IPS-18c (cell line): ENCODE measurements at regions not wholly inside any gene's neighbourhood (a gene's known extent, or its start where the extent isn't known, plus 50 kb on each side); places are given as distances from the start of the nearest gene placed in this dataset.

Experiments
- H3K4me3 ChIP-seq: 2 replicates; pipeline ENCODE4 v1.7.0; 2013; ENCODE audit warnings: low read depth, mild to moderate bottlenecking, low read length, moderate library complexity; ENCODE audit not compliant: insufficient read depth
- H3K9me3 ChIP-seq: one replicate; pipeline ENCODE4 v1.6.1; 2013; ENCODE audit warnings: mild to moderate bottlenecking, low read length, moderate library complexity; ENCODE audit not compliant: control insufficient read depth, insufficient read depth

DNA sequence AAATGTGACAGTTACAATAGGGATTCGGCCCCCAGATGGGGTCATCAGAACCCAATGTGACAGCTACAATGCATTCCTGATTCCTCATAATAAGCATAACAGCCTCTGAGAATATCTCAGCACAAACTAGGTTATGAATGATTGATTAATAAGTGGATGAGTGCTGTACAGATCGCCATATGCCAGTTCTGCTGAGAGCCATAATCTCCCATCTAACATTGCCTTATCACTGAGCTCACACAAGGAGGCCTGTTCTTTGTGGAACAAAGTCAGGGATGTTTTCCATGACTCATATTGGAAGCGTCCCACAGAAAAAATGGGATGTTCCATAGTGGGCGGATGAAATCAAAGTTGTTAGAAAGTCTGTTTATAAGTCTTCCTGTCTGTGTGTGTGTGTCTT lies 89.6 kb downstream of the KIF4B start:
- Histone ChIP-seq H3K4me3 (no peak overlapping the region), H3K9me3 (no peaks in the 10 kb centered on the region)

DNA sequence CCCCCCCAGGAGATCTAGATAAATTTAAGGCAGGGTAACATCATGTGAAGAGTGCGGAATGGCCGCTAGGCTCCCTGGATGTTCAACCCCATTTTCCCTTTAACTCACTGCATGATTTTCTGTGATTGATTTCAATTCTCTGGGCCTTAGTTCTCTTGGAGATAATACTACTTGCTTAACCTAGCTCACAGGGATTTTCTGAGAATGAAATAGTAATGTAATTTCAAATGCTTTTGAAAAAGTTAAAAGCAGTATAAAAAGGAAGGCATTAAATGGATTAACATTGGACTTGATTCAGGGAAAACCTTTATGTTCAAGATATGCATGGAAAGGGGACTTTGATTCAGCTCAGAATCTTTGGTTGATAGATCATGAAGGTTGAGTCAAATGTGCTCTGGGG lies 90.9 kb downstream of the KIF4B start:
- Histone ChIP-seq H3K9me3 (no peaks in the 10 kb centered on the region), H3K4me3 (no peak overlapping the region)

- no peak overlapping the region for H3K4me3 ChIP-seq
- H3K9me3 ChIP-seq, result peaks cover 2% of the 10 kb centered on the region
Observed at GRCh38 chr5:155106221-155106620, 92.7 kb downstream of the KIF4B start.

- H3K4me3 ChIP-seq, result no peak overlapping the region
Observed at GRCh38 chr5:155113888-155114287, 100.3 kb downstream of the KIF4B start.

DNA sequence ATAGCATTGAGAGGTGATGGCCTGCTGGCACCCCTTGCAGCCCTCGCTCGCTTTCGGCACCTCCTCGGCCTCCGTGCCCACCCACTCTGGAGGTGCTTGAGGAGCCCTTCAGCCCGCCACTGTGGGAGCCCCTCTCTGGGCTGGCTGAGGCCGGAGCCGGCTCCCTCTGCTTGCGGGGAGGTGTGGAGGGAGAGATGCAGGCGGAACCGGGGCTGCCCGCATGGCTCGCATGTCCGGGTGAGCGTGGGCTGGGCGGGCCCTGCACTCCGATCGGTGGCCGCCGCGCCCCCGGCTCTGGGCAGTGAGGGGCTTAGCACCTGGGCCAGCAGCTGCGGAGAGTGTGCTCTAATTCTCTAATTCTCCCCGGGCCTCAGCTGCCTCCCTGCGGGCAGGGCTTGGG lies 101.1 kb downstream of the KIF4B start:
- peaks cover 7% of the 10 kb centered on the region for H3K9me3 ChIP-seq

More at GRCh38 chr5:155113888-155114287, 100.3 kb downstream of the KIF4B start:
- H3K9me3 ChIP-seq, result peaks cover 7% of the 10 kb centered on the region

GRCh38 chr5:155116456-155117251 lies 103.1 kb downstream of the KIF4B start:
- peaks cover 5% of the 10 kb centered on the region for H3K9me3 ChIP-seq
- H3K4me3 ChIP-seq, result no peak overlapping the region

More for the DNA sequence above, 101.1 kb downstream of the KIF4B start:
- H3K4me3 ChIP-seq, result no peak overlapping the region

DNA sequence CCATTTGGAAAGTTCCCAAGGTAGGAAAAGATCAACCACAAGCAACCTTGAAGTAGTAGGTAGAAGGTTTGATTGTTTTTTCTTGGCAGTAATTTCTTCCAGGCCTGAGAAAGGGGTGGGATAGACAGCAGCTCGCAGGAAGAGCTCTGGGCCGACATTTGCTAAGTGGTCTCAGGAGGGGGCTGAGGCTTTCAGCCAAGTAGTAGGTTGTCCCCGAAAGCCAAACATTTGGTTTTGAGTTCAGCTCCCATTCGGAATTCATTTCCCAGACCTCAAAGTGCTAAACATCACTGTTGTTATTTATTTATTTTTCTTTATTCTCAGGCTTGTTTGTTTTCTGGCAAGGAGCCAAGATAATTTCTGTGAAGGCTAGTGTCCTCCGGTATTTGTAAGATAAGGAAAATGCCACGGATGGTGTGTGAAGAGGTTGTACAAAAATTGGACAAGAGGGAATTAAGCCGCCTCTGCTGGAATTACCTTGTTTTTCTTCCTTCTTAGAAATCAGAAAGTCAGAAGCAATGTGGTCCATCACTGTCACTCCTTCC lies 112.1 kb downstream of the KIF4B start:
- no peaks in the 10 kb centered on the region for H3K9me3 ChIP-seq
- no peak overlapping the region for H3K4me3 ChIP-seq

DNA sequence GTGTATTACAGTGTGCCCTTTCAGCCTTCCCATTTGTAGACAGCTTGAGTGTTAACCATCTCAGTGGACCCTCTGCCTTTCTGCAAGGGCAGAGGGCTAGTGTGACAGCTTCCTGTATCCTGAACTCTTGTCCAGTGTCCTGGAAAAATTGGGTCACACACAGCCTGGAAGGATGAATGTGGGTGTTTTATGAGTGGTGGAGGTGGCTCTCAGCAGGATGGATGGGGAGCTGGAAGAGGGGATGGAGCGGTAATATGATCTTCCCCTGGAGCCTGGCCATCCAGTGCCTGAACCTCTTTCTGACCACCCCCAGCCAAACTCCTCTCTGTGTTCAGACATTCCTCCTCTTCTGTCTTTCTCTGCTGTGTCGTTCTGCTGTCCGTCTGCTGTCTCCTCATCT lies 113.0 kb downstream of the KIF4B start:
- Histone ChIP-seq H3K4me3 (no peak overlapping the region), H3K9me3 (no peaks in the 10 kb centered on the region)

- Histone ChIP-seq H3K9me3 (no peaks in the 10 kb centered on the region), H3K4me3 (no peak overlapping the region)
Observed at GRCh38 chr5:155127552-155127951, 114.0 kb downstream of the KIF4B start.

- Histone ChIP-seq H3K9me3 (no peaks in the 10 kb centered on the region), H3K4me3 (no peak overlapping the region)
Observed at GRCh38 chr5:155128786-155129512, 115.4 kb downstream of the KIF4B start.

GRCh38 chr5:155129513-155129880 lies 115.9 kb downstream of the KIF4B start:
- no peak overlapping the region for H3K4me3 ChIP-seq
- no peaks in the 10 kb centered on the region for H3K9me3 ChIP-seq

DNA sequence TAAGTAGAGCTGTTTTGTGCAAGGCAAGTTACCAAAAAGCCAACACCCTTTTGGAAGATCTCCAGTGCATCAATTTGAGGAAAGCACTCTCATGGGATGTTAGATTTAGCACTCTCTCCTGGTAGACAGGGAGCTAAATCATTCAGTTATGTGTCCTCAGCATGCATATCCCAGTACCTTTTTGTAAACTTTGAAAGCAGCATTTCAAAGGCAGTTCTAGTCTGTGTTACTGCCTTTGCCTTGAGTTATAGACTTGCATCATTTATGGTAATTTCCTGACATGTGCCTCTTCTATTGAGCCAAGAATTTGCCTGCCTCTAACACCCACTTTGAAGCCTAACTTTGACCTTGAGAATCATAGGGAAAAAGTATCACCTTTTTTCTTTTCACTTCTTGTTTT lies 120.6 kb downstream of the KIF4B start:
- no peaks in the 10 kb centered on the region for H3K9me3 ChIP-seq
- H3K4me3 ChIP-seq, result no peak overlapping the region

DNA sequence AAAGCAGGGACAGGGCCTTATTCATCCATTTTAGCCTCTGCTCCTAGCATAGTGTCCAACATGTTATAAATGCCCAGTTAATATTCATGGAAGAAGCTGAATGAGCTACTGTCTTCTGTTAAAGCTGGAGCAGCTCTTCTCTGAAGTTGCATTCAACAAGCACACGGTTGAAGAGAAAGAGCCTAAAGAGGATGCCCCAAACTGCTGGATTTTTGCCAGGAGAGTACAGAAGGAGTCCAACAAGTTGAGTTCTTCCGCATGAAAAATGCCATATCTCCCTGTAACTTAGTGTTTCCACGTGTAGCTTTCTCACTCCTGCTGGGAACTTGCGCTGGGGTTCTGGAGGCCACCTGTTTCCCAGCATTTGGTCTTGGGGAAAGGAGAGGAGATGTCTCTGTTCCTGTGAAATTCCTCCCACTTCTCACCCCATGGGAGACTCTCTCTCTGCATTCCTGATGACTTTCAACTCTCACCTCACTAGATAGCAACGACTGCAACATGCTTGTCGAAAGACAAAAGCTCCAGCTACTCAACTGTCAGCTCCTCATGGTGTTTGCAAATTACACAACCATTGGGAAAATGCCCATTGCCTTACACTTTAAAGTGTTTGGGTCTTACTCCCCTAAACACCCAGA lies 122.8 kb downstream of the KIF4B start:
- H3K9me3 ChIP-seq, result no peaks in the 10 kb centered on the region
- no peak overlapping the region for H3K4me3 ChIP-seq

DNA sequence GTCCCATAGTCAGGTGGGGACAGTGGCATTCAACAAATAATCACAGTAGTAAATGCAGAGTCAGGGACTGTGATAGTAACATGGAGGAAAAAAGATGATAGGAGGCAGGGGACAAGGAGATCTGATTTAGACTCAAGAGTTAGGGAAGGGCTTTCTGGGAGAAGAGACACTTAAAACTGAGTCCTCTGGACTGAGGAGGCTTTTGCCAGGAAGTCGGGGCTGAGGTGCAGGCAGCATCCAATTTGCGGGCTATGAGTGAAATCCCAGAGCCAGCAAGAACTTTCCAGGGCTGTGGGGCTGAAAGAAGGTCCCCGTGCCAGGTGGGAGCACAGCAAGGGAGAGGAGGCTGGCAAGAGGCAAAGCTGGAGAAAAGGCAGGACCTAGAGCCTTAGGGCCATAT lies 124.1 kb downstream of the KIF4B start:
- no peak overlapping the region for H3K4me3 ChIP-seq
- H3K9me3 ChIP-seq, result no peaks in the 10 kb centered on the region

DNA sequence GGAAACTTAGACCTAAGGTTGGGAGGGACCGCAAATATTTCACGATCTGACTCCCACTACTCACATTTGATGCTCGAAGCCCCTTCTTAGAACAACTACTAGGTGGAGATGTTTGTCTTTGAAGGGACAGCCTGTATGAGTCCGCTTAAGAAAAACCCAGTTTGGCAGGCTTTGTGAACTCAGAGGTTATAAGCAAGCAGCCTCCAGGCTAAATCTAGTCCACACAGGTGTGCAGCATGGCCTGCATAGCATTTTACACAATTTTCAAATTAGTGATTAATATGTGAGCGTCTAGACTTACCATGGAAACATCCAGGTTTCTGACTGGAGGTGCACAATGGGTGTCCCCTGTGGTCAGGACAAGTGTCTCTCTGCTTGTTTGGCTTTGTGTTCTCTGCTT lies 127.1 kb downstream of the KIF4B start:
- H3K9me3 ChIP-seq, result no peaks in the 10 kb centered on the region
- no peak overlapping the region for H3K4me3 ChIP-seq

- Histone ChIP-seq H3K4me3 (no peak overlapping the region), H3K9me3 (no peaks in the 10 kb centered on the region)
Observed at GRCh38 chr5:155144956-155145355, 131.4 kb downstream of the KIF4B start.

DNA sequence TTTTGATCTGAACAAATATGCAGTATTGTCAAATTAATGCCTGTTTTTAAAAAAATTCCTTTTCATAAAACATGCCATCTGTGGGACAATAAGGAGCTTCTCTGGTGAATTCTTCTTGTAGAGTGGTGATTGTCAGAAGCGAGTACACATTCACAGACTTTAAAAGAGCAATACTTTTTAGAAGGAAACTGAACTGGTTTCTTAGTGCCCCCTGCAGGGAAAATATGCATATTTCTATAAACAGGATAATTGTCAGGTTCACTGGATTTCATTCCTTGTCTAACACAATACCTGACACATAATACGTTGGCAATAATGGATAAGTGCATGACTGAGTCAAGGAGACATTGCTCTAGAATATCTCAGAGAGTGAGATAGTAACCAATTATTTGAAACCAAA lies 133.7 kb downstream of the KIF4B start:
- Histone ChIP-seq H3K9me3 (no peaks in the 10 kb centered on the region), H3K4me3 (no peak overlapping the region)

GRCh38 chr5:155148694-155149093 lies 135.1 kb downstream of the KIF4B start:
- H3K9me3 ChIP-seq, result no peaks in the 10 kb centered on the region
- H3K4me3 ChIP-seq, result no peak overlapping the region
